ENCODE measurements at regions not wholly inside any gene's neighbourhood (a gene's known extent, or its start where the extent isn't known, plus 50 kb on each side); places are given as distances from the start of the nearest gene placed in this dataset.

- in situ Hi-C loops (cut with MboI) = no loop called here
- RAD21 ChIA-PET (ENCODE audit: unreplicated experiment) = no interaction called here
- H3K9ac ChIP-seq (ENCODE audit: control insufficient read depth, insufficient read depth, low read length) = no peak overlapping the region
- H2AFZ ChIP-seq (ENCODE audit: control insufficient read depth, low read depth, low read length) = no peak overlapping the region
- no peak for ATAC-seq
- POLR2A ChIA-PET = no interaction called here
- DNase-seq (ENCODE audit: low read depth, low spot score) = no peak
- no peaks in the 10 kb centered on the region for H3K36me3 ChIP-seq (ENCODE audit: control insufficient read depth in 2 of 2, insufficient read depth in 2 of 2, low read length in 1 of 2)
- intact Hi-C loops (cut with micrococcal nuclease; ENCODE audit: unreplicated experiment) = no loop called here
- H3K27me3 ChIP-seq (replicated peaks in 1 of 2; ENCODE audit: control insufficient read depth in 2 of 2, insufficient read depth in 2 of 2, low read length in 1 of 2) = peaks cover 0 to 2% of the 10 kb centered on the region in 2 experiments; a peak in 1 of 4 replicates
- H3K4me1 ChIP-seq (ENCODE audit: control insufficient read depth, insufficient read depth, low read length) = no peaks in the 10 kb centered on the region
- BruUV-seq (replicated peaks) = no TSS peak
- no peak for TF ChIP-seq SMC3 (IDR thresholded peaks at IDR 0.05; ENCODE audit: borderline replicate concordance, low read length)
- no peak for TF ChIP-seq ZNF217 (IDR thresholded peaks at IDR 0.05)
- no peak for TF ChIP-seq TCF12 (IDR thresholded peaks at IDR 0.05; ENCODE audit: low read depth, low read length)
- TF ChIP-seq ZSCAN29 (IDR thresholded peaks at IDR 0.05) = no peak
- TF ChIP-seq BMI1 (IDR thresholded peaks at IDR 0.05; ENCODE audit: borderline replicate concordance) = no peak
- TF ChIP-seq NFIC (IDR thresholded peaks at IDR 0.05; ENCODE audit: low read depth, low read length) = no peak
- H3K79me2 ChIP-seq (ENCODE audit: control insufficient read depth, insufficient read depth, low read length) = no peaks in the 10 kb centered on the region
- CTCF ChIA-PET = interaction anchor here (1.3 to 1.5 kb wide), 2 partner anchors 8 to 20 kb away, joined by 3 to 4 read pairs; no protein-coding TSS in a partner anchor
- H3K27ac ChIP-seq (ENCODE audit: control insufficient read depth, insufficient read depth) = no peak overlapping the region
- FAIRE-seq = no peak
- no peak overlapping the region for H3K4me2 ChIP-seq (ENCODE audit: control insufficient read depth, insufficient read depth)
- no peaks in the 10 kb centered on the region for H3K9me3 ChIP-seq (replicated peaks; ENCODE audit: control insufficient read depth, insufficient read depth, low read length)
- SMC1A ChIA-PET (ENCODE audit: uncharacterized antibody, unreplicated experiment) = no interaction called here
- 17% methylated on average over 2 of the region's 2 CpGs for WGBS (ENCODE audit: insufficient coverage, insufficient replicate concordance, low lambda C conversion rate, missing lambda C conversion rate)
- no peak overlapping the region for H3K4me3 ChIP-seq
- no peaks in the 10 kb centered on the region for H4K20me1 ChIP-seq (ENCODE audit: control insufficient read depth, insufficient read depth)
These were observed 320.2 kb downstream of the KCNS3 start for GRCh38 chr2:18198677-18199076.

- intact Hi-C loops (cut with micrococcal nuclease; ENCODE audit: unreplicated experiment) (no loop called here), in situ Hi-C loops (cut with MboI) (no loop called here)
- no peak overlapping the region for H3K4me3 ChIP-seq
- no TSS peak for BruUV-seq (replicated peaks)
- H3K79me2 ChIP-seq (ENCODE audit: control insufficient read depth, insufficient read depth, low read length) = no peaks in the 10 kb centered on the region
- 0% methylated on average over 1 of the region's 1 CpG for WGBS (ENCODE audit: insufficient coverage, insufficient replicate concordance, low lambda C conversion rate, missing lambda C conversion rate)
- ChIA-PET CTCF (no interaction called here), RAD21 (ENCODE audit: unreplicated experiment) (no interaction called here), POLR2A (no interaction called here), SMC1A (ENCODE audit: uncharacterized antibody, unreplicated experiment) (no interaction called here)
- no peaks in the 10 kb centered on the region for H3K4me1 ChIP-seq (ENCODE audit: control insufficient read depth, insufficient read depth, low read length)
- no peaks in the 10 kb centered on the region for H4K20me1 ChIP-seq (ENCODE audit: control insufficient read depth, insufficient read depth)
- peaks cover 0 to 2% of the 10 kb centered on the region in 2 experiments; a peak in 1 of 4 replicates for H3K27me3 ChIP-seq (replicated peaks in 1 of 2; ENCODE audit: control insufficient read depth in 2 of 2, insufficient read depth in 2 of 2, low read length in 1 of 2)
- no peak for TF ChIP-seq NFYB (IDR thresholded peaks at IDR 0.05; ENCODE audit: insufficient read depth, low read depth, low read length)
- no peak for TF ChIP-seq SKIL (IDR thresholded peaks at IDR 0.05; ENCODE audit: low read depth, poor library complexity, severe bottlenecking)
- TF ChIP-seq SPI1 (IDR thresholded peaks at IDR 0.05; ENCODE audit: borderline replicate concordance, insufficient read depth, low read depth, low read length) = no peak
- TF ChIP-seq BMI1 (IDR thresholded peaks at IDR 0.05; ENCODE audit: borderline replicate concordance) = no peak
- TF ChIP-seq BACH1 (IDR thresholded peaks at IDR 0.05; ENCODE audit: borderline replicate concordance) = no peak
- no peak for TF ChIP-seq RELA (IDR thresholded peaks at IDR 0.05; ENCODE audit: borderline replicate concordance, partially characterized antibody)
- no peak for TF ChIP-seq BHLHE40 (IDR thresholded peaks at IDR 0.05; ENCODE audit: borderline replicate concordance in 1 of 2, low read depth in 2 of 2, low read length in 1 of 2)
- no peak for TF ChIP-seq BCLAF1 (IDR thresholded peaks at IDR 0.05)
- no peak for TF ChIP-seq NR2C2 (IDR thresholded peaks at IDR 0.05; ENCODE audit: borderline replicate concordance, control insufficient read depth, insufficient read length, low read depth)
- FAIRE-seq = no peak
- H3K9ac ChIP-seq (ENCODE audit: control insufficient read depth, insufficient read depth, low read length) = no peak overlapping the region
- no peak for ATAC-seq
- H3K27ac ChIP-seq (ENCODE audit: control insufficient read depth, insufficient read depth) = no peak overlapping the region
- H2AFZ ChIP-seq (ENCODE audit: control insufficient read depth, low read depth, low read length) = no peak overlapping the region
- H3K9me3 ChIP-seq (replicated peaks; ENCODE audit: control insufficient read depth, insufficient read depth, low read length) = no peaks in the 10 kb centered on the region
- H3K36me3 ChIP-seq (ENCODE audit: control insufficient read depth in 2 of 2, insufficient read depth in 2 of 2, low read length in 1 of 2) = no peaks in the 10 kb centered on the region
- no peak overlapping the region for H3K4me2 ChIP-seq (ENCODE audit: control insufficient read depth, insufficient read depth)
- no peak for DNase-seq (ENCODE audit: low read depth, low spot score)
These were observed 315.7 kb downstream of the KCNS3 start for GRCh38 chr2:18194161-18194560.
